ENCODE measurements at regions not wholly inside any gene's neighbourhood (a gene's known extent, or its start where the extent isn't known, plus 50 kb on each side); places are given as distances from the start of the nearest gene placed in this dataset.

- no peak overlapping the region for H3K9ac ChIP-seq (ENCODE audit: low read length)
Measured at GRCh38 chr6:93954584-93954983, 535.2 kb upstream of the EPHA7 start.

More at GRCh38 chr6:93954584-93954983, 535.2 kb upstream of the EPHA7 start:
- ChIA-PET RAD21 (ENCODE audit: low non-redundant PET in 1 of 2, low total read pairs in 2 of 2, uncharacterized antibody in 2 of 2, unreplicated experiment in 2 of 2) (no interaction called here), POLR2A (no interaction called here), CTCF (no interaction called here)
- H3K36me3 ChIP-seq (ENCODE audit: control insufficient read depth in 1 of 2, insufficient read depth in 2 of 2, low read length in 2 of 2), result no peaks in the 10 kb centered on the region
- ATAC-seq (no peak), DNase-seq (ENCODE audit: low read depth, low spot score) (no peak)
- intact Hi-C loops (cut with micrococcal nuclease), result no loop called here
- H3K27ac ChIP-seq (ENCODE audit: low read depth, low read length), result no peak overlapping the region
- H3K4me3 ChIP-seq (replicated peaks in 1 of 2; ENCODE audit: low read depth in 1 of 2, low read length in 2 of 2), result no peak overlapping the region
- no peaks in the 10 kb centered on the region for H3K9me2 ChIP-seq (ENCODE audit: insufficient read depth)
- no TSS peak for BruUV-seq (replicated peaks)
- H3K79me2 ChIP-seq (ENCODE audit: insufficient read depth, low read length), result no peaks in the 10 kb centered on the region
- H4K20me1 ChIP-seq (ENCODE audit: insufficient read depth), result no peaks in the 10 kb centered on the region
- H2AFZ ChIP-seq (ENCODE audit: low read depth, low read length, poor library complexity, severe bottlenecking), result no peak overlapping the region
- H3K9me3 ChIP-seq (ENCODE audit: control insufficient read depth in 1 of 2, insufficient read depth in 1 of 2, low read depth in 1 of 2, low read length in 2 of 2), result peaks cover 0 to 3% of the 10 kb centered on the region in 2 experiments; a peak in 1 of 4 replicates
- no peaks in the 10 kb centered on the region for H3K27me3 ChIP-seq (ENCODE audit: insufficient read depth, low read length)
- no peak overlapping the region for H3K4me2 ChIP-seq (ENCODE audit: low read length)
- TF ChIP-seq MAX (IDR thresholded peaks at IDR 0.05) (no peak), RAD21 (IDR thresholded peaks at IDR 0.05; ENCODE audit: low read depth) (no peak), EZH2phosphoT487 (IDR thresholded peaks at IDR 0.05; ENCODE audit: borderline replicate concordance) (no peak), JUND (IDR thresholded peaks at IDR 0.05) (no peak), SP1 (IDR thresholded peaks at IDR 0.05; ENCODE audit: low read depth) (no peak), EGR1 (IDR thresholded peaks at IDR 0.05; ENCODE audit: low read depth) (no peak), SIN3A (IDR thresholded peaks at IDR 0.05; ENCODE audit: low read depth) (no peak), POLR2A (IDR thresholded peaks at IDR 0.05; ENCODE audit: borderline replicate concordance, extremely low read depth, insufficient read depth, insufficient read length) (no peak), CBX3 (IDR thresholded peaks at IDR 0.05; ENCODE audit: low read depth) (no peak), ZBTB33 (IDR thresholded peaks at IDR 0.05; ENCODE audit: extremely low read depth, insufficient replicate concordance, low read length) (no peak), YY1 (IDR thresholded peaks at IDR 0.05; ENCODE audit: extremely low read depth, insufficient replicate concordance, low read depth, low read length) (no peak), CEBPB (IDR thresholded peaks at IDR 0.05; ENCODE audit: low read depth) (no peak), FOSL1 (IDR thresholded peaks at IDR 0.05; ENCODE audit: low read depth) (no peak), ATF3 (IDR thresholded peaks at IDR 0.05) (no peak), CTCF (IDR thresholded peaks at IDR 0.05 in 2 of 3, conservative IDR thresholded peaks at IDR 0.05 in 1 of 3; ENCODE audit: borderline replicate concordance in 1 of 3, insufficient read depth in 1 of 3, low read depth in 2 of 3, low read length in 2 of 3) (no peak)
- no peaks in the 10 kb centered on the region for H3K4me1 ChIP-seq (ENCODE audit: control insufficient read depth in 1 of 2, insufficient read depth in 2 of 2, low read length in 2 of 2)

All from HCT116 (cell line).